ELR (cell line): ENCODE measurements at regions not wholly inside any gene's neighbourhood (a gene's known extent, or its start where the extent isn't known, plus 50 kb on each side); places are given as distances from the start of the nearest gene placed in this dataset.

Experiments used
- DNase-seq: peaks from one replicate; pipeline ENCODE4 v3.0.0-alpha.2; 2015; ENCODE audit warnings: low read depth

DNA sequence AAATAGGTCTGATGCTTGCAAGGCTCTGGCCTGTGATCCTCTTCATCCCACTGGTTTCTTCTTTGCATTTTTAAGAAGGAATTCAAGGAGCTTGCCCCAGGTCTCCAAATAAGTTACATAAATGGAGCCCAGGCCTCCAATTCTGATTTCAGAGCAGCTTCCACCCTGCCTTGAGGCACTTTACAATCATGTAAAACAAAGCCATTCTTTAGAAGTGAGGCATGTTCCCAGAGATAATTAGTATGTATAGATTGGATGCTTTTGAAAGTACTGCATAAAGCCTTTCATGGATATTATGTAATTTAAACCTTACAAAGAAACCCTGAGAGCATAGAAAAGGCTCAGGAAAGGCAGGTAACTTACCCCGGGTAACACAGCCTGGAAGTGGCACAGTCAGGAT is 466.5 kb downstream of the MIAT start:
- DNase-seq = no peak

DNA sequence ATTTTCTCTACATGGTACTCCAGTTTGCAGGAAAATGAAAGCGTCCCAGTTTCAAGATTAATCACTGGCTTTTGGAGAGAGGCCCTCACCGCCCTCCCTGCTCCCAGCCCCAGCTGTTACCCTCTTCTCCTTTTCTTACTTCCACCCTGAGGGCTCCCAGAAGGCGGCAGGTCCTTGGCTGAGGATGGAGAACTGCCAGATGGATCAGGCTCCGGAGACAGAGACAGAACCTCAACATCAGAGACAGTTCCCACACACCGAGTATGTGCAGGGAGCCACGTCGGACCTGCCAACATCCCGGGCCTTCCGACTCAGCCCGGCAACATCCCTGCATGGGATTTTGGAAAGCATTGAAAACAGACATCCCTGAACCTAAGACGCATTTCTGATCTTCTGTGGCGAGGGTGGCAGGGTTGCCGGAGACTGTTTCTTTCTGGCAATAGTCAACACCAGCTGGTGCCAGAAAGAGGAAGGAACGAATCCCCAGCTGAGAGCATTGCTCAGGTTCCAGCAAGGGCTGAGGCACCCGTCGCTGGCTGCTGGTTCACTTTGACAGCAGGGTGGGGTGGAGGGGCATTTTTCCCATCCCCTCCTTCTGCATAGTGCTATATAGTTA is 467.1 kb downstream of the MIAT start:
- no peak for DNase-seq

DNA sequence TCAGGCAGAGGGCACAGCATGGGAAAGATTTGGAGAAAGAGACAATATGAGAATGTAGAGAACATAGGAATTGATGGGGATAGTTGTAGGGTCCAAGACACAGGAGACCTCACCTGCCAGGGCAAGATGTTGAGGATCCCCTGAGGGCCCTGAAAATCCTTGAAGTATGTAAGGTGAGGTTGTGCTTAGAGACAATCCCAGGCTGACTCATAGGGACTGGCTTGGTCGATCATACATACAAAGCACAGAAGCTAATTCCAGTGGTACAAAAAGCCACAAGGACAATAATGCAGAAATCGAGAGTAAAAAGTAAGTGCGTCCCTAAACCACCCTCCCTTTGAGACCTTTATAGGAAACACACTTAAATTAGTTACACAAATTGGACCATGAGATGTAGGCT is 468.2 kb downstream of the MIAT start:
- no peak for DNase-seq

DNA sequence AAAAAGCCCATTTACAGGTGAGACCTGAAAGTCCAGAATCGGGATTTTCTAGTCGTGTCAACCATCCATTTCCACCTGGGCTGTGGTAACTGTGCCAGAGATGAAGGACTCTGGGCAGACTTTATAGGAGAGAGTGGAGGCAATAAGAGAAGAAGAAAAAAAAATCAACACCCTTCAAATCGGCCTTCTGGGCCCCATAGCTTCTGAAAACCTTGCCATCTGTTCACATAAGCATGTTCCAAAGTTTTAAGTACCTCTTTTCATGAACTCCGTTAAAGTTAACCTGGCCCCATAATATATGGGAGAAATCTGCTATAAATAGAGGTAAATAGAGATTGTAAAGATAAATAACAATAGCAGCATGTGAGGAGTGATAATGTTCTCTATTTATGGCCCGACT is 470.5 kb downstream of the MIAT start:
- no peak for DNase-seq

DNA sequence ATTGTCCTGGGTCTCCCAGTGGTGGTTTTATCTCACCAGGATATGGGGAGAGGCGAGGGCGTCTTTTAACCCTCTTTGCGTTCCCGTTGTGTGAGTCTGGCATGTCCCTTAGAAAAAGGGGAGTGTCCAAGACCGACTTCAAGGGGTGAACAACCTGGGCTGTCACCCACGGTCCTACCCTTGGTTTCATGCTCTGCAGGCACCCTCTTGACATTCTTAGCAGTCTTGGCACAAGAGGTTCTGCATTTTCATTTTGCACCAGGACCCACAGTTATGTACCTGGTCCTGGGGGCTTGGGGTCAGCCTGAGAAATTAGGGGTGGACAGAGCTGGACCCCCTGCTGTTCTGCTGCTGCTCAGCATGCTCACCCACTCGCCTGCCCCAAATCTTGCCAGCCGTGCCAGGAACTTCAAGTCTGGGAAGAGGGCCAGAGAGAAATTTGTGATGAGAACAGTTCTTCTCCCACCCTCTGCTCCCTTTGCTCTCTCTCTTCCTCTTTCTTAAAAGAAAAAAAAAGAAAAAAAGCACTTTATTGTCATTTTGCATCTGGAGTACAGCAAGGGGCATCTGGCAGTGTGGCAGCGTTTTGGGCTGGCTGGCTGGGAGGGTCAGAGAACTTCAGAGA is 471.2 kb downstream of the MIAT start:
- no peak for DNase-seq

DNA sequence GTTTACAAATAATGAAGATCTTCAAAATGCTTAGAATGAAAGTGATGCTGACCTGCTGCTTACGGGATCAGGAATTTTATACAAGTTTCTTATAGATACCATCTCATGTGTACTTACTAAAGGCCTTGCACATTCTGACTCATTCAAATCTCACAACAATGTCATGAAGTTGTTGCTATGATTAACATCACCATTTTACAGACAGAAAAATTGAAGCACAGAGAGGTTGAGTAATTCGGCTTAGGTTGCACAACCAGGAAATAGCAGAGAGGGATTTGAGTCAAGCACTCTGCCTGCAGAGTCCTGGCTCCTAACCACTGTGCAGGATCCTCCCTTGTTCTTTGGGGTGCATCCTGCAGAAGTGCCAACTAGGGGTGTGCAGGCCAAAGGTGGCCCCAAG is 471.9 kb downstream of the MIAT start:
- peak; percentile 84 for DNase-seq

DNA sequence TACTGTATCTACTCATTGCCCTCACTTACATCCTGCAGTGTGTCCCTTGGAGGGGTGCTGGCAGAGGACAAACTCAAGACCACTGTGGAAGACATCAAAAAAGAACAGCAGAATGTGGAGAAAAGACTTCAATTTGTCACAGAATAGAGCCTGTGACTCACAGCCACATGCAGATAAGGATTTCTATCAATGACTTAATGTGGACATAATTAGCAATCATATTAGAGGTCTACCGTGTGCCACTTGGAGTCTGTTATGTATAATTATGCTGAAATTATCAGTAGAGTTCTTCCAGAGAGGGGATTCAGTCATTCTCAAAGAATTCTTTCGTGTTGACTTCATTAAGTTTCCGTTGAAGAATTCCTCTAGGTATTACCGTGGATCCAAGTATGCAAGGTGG is 473.5 kb downstream of the MIAT start:
- DNase-seq = peak; percentile 17

DNA sequence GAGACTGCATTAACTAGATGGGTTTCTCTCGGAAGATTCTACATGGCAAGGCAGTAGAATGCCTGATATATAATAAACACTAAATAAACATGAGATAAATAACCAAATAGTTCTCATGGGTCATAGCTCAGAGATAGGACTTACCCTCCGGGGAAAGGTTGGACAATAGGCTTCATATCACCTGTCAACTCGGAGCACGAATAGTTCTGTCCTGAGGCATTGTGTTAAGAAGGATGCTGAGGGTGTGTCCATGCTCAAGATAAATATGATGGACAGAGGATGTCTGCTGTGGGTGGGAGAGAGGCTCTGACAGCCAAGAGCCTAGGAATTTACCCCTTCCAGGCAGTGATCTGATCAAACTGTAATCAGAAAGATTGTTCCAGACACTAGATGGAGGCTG is 474.0 kb downstream of the MIAT start:
- DNase-seq = no peak

DNA sequence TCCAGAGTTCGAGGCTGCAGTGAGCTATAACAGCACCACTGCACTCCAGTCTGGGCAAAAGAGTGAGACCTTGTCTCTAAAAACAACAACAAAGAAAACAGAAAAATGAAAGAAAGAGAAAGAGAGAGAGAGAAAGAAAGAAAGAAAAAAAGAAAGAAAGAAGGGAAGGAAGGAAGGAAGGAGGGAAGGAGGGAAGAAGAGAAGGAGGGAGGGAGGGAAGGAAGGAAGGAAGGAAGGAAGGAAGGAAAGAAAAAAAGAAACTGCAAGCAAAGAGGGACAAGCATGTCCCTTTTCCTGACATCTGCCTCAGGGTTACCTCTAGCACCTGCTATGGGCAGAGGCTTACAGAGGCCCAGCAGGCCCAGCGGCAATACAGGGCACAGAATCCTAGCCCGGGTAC is 475.0 kb downstream of the MIAT start:
- DNase-seq = no peak

DNA sequence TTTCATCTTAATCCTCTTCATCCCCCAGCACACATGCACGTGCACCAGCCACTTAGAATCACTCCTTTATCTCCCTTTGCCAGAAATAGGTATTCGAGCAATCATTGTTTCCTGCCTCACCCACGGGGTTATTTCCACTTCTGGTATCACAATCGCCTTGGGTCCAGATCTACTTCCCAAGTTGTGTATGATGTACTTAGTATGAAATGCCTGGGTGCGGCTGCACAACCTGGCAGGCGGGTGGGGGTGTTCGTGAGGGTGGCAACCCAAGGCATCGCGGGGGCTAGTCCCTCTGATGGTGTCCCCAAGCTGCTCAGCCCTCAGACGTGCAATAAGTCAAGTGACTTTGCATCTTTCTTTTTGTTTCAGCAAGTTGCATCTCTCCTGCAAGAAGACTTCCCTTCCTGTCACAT is 475.6 kb downstream of the MIAT start:
- DNase-seq = no peak

DNA sequence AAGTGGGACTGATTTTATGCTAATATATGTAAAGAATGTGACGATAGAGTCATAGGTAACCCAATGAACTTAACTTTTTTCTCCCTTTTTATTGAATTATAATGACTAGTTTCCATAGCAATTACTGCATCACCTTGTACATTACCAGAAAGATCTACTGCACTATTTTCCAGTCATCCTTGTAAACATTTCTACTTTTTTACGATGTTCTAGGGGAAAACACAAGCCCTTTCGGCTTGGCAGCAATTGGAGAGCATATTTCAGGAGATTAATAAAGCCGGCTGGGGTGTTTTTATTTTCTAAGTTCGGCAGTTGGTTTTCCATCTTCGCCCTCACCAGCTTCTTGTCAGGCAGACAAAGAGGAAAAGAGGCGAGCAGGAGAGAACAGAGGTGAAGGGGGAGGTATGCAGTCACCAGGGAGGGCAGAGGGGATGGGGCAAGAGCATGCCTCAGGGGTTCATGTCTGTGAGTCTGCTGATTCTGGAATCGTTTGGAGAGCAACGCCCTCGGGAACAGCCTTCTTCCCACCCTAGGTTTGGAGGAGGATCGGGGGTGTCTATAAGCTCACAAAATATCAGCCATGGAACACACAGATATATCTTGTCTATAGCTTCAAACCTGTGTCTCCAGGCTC is 476.4 kb downstream of the MIAT start:
- DNase-seq = peak; percentile 51

DNA sequence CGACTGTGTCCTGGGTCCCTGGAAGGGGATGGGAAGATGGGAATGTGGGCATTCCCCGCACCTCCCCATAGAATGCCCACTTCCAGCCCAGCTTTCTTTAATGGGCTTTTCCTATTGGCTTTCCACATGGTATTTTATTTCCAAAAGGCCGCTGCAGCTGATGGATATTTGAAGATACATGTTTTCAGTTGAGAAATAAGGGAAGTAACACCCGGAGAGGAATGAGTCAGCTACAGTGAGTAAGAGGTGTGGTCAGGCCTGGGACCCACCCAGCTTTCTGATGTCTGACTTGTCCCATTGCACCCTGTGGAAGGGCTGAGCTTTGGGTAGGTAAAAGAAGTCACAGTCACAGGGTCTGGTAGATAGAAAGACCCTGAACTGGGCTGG is 476.9 kb downstream of the MIAT start:
- DNase-seq = peak; percentile 86

DNA sequence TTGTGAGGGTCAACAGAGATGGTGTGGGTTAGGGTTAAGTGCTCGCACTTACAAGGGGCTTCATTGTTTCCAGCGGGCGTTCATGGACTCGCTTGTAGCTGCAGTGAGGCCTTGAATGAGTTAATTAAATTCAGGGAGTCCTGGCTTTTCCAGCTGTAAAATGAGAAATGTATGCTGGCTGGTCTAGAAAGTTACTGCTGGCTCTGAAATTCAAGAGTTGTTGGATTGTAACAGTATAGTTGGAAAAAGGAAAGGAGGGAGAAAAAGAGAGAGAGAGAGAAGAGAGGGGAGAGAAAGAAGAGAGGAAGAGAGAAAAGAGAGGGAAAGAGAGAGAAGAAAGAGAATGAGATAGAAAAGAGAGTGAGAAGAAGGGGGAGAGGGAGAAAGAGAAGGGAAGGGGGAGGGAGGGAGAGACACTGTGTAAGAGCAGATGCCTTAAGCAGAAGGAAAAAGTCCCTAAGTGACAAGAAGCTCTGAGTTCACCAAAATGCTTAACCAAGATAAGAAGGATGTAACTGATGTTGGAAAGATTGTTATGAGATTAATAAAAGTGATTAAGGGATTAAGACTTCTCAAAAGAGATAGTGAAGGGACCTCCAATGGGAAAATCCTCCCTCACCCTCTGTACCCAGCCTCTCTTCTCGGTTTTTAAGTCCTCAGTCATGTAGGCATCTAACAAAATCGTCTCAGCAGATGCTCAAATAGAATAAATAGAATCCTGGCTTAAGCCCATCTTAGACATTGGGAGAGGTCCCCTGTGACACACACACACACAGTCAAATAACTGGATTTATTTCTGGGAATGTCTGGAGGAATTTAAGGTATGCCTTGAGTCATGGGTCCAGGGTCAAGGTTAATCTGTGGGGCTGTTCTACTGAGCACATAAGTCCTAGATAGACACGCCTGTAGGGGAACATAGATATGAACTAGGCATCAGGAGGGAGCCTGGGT is 477.9 kb downstream of the MIAT start:
- peak; percentile 82 for DNase-seq

DNA sequence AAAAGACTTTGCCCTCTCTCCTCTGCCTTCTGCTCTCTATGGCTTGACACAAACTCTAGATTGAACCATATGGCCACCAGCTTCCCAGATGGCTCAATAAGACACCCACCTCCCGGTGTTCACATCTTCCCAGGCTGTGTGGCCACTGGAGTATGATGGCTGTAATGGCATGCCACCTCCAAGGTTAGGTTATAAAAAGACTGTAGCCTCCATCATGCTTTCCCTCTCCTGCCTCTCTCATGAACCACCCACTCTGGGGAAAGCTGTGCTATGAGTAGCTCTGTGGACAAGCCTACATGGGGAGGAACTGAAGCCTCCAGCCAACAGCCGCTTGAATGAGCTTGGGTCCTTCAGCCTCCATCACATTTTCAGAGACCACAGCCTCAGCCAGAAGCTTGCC is 479.2 kb downstream of the MIAT start:
- no peak for DNase-seq

DNA sequence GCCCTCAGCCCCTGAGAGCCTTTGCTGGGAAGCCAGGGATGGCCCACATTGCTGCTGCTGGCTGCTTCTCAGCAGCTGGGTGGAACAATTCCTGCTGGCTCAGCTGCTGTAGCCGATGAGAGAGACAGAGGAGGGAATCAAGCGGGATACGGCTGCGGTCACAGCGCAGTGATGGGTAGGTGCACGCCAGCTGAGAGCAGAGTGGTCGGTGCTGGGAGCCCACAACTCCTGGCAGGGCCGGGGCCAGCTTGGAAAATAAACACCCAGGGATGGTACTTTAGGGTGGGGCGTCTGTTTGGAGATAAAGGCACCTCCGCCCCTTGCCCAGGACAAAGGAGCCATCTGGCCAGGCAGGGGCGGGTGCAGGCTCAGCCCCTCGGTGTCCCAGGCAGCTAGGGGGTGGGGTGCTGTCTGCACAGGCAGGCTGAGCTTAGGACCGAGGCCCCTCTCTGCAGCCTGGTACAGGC is 480.5 kb downstream of the MIAT start:
- no peak for DNase-seq

DNA sequence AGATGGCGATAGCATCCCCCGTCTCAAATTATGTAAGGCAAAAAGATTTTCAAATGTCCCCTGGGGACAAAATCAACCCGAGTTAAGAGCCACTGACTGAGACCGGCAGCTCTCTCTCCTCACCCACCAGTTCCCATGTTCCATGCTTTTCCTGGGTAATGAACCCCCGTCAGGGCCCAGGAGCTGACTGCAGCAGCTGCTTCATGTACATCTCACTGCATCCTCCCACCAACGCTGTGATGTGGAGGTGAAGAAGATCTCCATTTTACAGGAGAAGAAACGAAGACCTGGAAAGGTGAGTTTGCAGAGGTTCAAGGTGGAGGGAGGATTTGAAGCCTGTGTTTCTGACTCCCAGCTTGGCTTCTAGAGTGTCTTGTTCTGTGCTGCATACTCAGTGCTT is 481.1 kb downstream of the MIAT start:
- no peak for DNase-seq

DNA sequence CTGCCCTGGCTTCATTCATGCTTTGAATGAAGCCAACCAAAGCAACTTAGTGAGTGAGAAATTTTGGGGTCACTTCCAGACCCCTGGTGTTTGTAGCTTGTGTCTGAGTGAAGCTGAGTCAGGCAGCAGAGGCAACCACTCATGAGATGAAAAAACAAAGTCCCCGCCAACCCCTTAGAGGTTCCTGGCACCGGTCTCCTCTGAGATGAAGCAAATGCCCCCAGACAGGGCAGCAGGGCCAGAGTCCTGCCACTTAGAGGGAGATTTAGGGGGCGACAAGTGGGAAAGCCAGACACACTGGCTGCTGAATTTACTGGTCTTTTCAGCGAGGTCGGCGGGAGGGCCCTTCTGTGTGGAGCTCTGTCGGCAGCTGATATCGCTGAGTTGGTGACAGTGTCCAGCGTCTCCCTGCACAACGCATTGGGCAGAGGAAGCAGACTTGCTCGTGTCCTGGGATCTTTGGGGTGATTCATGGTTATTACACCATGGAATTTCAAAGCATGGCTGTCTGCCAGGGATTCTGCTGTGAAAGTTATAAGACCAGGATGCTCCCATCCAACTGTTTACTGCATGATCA is 482.6 kb downstream of the MIAT start:
- DNase-seq = peak; percentile 84

DNA sequence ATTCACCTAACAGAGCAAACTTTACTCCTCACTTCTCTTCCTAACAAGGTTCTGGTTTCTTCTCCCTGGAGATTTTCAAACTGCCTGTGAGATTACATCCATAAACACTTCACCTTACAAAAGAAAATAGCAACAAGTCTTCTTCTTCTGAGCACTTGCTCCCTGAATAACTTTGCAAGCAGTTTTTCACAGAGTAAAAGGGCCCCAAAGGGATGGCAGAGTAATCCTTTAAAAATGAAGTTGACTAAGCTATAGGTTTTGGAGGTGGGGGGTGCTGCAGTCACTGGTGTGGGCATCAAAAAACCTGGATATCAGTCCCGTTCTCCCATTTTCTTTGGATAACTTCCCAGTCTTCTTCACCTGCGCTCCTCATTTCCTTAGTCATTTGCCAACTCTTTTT is 484.9 kb downstream of the MIAT start:
- no peak for DNase-seq

DNA sequence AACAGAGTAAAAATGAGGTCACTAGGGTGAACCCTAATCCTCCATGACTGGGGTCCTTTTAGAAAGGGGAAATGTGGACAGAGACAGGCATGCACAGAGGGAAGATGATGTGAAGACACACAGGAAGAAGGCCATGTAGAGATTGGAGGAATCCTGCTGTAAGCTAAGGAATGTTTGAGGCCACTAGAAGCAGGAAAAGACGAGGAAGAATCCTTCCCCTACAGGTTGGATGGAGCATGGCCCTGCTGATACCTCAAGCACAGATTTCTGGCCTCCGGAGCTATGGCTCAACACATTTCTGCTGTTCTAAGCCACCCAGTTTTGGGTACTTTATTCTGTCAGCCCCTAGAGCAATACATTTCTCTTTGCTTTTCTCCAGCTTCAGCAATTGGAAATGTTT is 486.9 kb downstream of the MIAT start:
- DNase-seq = no peak

DNA sequence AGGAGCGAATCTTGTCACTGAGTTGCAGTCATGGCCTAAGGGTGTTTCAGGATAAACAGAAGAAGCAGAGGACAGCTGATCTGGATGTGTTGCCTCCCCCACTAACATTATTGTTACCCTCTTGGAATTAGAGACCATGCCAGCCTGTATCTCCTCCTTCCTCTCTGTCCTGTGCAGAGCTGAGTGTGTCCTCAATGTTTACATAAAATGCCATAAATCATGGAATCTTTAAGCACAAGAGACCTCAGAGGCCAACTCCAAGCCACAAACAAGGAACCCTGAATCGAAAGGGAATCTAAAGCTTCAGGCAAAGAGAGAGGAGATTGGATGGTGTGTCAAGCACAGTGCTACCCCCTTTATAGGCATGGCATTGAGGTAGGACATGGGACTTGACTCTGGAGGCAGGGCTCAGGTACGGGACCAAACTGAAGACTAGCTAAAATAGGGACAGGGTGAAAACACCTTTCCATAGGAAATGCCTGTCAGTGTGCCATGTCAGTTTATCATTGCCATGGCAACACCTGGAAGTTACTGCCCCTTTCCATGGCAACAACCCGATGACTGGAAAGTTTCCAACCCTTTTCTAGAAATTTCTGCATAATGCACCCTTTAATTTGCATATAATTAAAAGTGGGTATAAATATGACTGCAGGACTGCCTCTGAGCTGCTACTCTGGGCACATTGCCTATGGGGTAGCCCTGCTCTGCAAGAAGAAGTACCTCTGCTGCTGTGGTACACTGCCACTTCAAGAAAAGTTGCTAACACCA is 489.7 kb downstream of the MIAT start:
- DNase-seq = peak; percentile 45

DNA sequence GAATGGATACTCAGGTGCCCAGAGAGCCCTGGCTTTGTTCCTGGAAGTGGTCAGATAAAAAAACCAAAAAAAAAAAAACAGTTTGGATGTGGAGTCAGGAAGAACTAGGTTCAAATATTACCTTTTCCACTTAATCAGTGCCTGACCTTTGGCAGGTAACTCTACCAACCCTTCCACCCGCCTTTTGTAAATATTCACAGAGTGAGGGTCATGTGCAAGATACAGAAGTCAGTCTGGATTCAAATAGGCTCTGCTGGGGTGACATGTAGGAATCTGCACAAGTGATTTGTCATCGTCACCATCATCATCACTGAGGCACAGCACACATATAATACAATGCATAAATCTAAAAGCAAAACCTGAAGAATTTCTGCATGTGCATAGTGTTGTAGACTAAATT is 490.7 kb downstream of the MIAT start:
- no peak for DNase-seq
